Astrocyte of the cerebellum (primary cell): ENCODE measurements at regions not wholly inside any gene's neighbourhood (a gene's known extent, or its start where the extent isn't known, plus 50 kb on each side); places are given as distances from the start of the nearest gene placed in this dataset.

ENCODE experiments used
- DNase-seq: peaks from one replicate; pipeline ENCODE4 v3.0.0-alpha.2; 2011; ENCODE audit warnings: low read depth
- H3K4me3 ChIP-seq: 2 replicates; pipeline ENCODE4 v1.5.1; 2011; ENCODE audit warnings: mild to moderate bottlenecking, low read depth, low read length, moderate library complexity
- in situ Hi-C: cut with HindIII; loops from 2 replicates; pipeline ENCODE4 v1.10.0; 2017; ENCODE audit warnings: low sequenced_read_pairs
- TF ChIP-seq, protein P1 (sequence below): IDR thresholded peaks from 2 replicates; pipeline ENCODE4 v1.5.1; 2012; ENCODE audit warnings: low read length, low read depth, moderate library complexity, mild to moderate bottlenecking; ENCODE audit errors: missing control alignments

DNA sequence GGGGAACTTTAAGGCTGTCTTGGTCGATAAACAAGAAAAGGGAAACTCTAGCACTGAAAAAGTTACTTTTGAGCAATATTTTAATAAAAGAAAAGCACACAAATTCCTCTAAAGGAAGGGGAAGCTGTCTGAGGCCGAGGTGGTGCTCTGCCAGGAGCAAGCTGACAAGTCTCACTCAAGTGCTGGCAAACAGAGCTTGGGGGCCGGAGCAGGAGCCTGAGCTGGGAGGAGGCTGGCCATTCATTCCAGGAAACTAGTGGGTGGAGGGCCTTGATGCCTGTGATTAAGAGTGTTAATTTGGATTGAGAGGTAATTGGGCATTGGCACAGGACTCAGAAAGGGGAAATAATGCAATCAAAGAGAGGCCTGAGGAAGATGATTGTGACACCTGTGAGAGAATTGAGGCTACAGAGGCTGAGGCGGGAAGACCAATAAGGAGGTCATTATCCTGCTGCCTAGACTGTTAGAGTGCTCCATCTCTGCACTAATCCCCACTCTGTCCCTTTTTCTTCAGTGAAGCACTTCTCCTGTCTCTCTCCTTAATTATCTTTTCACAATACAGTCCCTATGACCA, 154.9 kb upstream of the COL1A2 start:
- DNase-seq, result no peak
- in situ Hi-C loops, result no loop called here
- H3K4me3 ChIP-seq, result no peak overlapping the region
- TF ChIP-seq, protein P1, sequence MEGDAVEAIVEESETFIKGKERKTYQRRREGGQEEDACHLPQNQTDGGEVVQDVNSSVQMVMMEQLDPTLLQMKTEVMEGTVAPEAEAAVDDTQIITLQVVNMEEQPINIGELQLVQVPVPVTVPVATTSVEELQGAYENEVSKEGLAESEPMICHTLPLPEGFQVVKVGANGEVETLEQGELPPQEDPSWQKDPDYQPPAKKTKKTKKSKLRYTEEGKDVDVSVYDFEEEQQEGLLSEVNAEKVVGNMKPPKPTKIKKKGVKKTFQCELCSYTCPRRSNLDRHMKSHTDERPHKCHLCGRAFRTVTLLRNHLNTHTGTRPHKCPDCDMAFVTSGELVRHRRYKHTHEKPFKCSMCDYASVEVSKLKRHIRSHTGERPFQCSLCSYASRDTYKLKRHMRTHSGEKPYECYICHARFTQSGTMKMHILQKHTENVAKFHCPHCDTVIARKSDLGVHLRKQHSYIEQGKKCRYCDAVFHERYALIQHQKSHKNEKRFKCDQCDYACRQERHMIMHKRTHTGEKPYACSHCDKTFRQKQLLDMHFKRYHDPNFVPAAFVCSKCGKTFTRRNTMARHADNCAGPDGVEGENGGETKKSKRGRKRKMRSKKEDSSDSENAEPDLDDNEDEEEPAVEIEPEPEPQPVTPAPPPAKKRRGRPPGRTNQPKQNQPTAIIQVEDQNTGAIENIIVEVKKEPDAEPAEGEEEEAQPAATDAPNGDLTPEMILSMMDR, result no peak

DNA sequence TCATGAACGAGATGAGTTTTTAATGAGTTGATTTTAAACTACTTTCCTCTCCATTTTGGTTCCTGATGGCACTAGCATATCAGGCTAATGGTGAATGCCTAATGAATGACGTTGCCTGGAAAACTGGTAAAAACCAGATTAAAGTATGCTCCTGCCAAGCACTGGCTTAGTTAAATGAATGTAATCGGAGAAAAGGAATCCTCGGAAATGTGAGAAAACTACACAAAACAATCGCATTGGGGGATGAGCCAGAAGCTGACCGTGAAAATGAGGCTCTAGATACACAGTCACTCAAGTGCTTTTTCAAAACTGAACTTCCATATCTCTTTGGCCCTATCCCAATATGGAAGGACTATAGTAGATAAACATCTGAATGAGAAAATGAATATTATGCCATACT, 153.8 kb upstream of the COL1A2 start:
- in situ Hi-C loops, result no loop called here
- no peak for DNase-seq
- H3K4me3 ChIP-seq, result no peak overlapping the region
- TF ChIP-seq, protein P1, result no peak

DNA sequence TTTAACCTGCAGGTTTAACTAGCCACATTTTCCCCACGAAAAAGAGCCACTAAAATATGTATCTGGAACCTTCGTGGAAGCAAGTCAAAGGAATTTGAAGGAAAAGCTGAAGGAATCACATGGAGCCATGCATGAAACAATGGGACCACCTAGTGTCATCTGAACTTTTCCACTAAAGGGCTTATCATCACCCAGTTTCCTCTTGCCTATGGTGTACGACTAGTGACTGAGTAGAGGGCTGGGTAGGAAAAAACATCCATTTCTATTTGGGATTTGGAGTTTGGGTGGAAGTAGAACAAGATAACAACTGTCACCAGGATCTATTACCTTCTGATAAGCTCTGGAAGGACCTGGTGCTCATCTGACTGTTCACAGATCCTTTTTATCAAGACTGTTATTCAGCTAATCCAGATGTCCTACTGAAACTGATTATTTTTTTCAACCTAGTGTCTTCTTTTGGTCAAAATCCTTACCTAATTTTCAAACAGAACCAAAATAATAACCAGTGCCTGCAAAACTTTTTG, 153.2 kb upstream of the COL1A2 start:
- in situ Hi-C loops, result no loop called here
- DNase-seq, result no peak
- H3K4me3 ChIP-seq, result no peak overlapping the region
- TF ChIP-seq, protein P1, result no peak

DNA sequence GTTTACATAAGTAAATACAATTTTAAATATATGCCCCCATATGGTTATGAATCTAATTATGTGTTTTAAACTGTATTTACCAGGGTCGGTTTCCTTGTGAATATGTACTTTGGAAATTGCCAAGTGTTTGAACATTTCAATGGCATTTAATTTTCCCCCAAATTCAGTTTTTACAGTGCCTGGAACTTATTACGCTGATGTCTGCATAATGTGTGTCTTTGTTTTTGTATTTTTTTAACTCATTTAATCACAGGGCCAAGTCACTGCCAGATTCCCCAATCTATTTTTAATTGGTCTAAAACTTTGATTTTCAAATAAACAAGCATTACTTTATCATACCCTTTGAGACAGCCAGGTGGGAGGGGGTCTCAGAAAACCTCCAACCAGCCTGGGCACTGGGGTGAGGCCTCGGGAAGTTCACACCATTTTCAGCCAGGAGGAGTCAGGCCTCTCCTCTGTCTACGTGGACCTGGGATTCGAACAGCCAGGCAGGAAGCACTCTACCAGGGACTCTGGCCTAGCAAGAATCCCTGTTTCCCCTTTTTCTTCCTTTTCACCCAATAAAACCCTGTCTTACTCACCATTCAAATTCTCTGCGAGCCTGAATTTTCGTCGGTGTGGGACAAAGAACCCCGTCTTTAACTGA, 151.5 kb upstream of the COL1A2 start:
- TF ChIP-seq, protein P1, result no peak
- H3K4me3 ChIP-seq, result no peak overlapping the region
- in situ Hi-C loops, result no loop called here
- no peak for DNase-seq

DNA sequence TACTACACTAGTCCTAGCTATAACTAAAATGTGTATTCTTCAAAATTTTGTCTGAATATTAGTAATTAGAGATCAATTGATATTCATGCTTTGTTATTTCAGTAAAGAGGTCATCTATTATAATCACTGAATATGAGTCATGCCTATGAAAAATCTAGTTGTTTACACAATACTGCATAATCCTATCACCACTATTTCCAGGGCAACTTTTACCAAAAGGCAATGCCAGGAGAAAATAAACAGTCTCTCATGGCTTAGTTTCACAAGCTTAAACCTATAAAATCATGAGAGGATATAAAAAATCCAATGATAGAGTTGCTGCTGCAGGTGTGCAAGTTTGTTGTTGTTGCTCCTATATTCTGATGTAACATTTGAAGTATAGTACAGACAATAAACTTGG, 149.9 kb upstream of the COL1A2 start:
- no peak for DNase-seq
- TF ChIP-seq, protein P1, result no peak
- H3K4me3 ChIP-seq, result no peak overlapping the region
- in situ Hi-C loops, result no loop called here

DNA sequence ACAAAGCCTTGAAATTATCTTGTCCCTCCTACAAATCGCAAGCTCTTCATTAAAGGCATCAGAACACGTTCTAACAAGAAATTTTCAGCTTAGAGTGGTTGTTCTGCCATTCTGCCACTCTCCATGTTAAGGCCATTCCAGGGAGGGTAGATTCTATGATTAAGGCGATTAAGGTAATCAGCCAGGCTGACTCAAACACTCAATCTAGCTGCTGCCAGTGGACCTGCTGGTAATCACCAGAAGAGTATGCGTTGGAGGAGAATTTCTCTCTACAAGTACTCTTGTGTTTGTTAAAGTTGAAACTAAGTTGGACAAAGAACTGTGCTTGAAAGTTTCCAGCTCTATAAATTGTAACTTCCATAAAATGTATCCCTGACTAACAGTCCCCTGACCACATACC, 149.2 kb upstream of the COL1A2 start:
- TF ChIP-seq, protein P1, result no peak
- no peak for DNase-seq
- in situ Hi-C loops, result no loop called here
- no peak overlapping the region for H3K4me3 ChIP-seq
